ENCODE measurements at regions not wholly inside any gene's neighbourhood (a gene's known extent, or its start where the extent isn't known, plus 50 kb on each side); places are given as distances from the start of the nearest gene placed in this dataset.

DNA sequence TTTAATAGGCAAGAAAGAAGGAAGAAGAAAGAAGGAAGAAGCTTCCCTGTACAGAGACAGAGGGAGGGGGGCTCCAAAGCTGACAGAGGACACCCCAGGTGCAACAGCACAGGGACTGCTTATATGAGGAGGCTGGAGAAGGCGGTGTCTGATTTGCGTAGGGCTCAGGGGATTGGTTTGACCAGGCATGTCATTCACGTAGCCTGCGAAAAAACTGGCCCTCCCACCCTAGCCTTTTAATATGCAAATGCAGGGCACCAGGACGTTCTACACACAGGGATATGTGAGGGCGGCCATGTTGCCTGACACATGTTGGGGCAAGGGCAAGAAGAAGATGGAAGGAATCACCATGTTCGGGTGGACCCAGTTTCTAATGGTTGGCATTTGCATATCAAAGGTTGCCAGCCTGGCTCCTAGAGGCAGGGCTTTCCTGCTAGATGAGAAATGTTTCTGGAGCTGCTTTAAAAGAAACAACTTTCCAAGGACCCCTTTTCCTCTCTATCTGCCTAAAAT is 305.4 kb upstream of the CDYL start:
- H3K4me1 ChIP-seq (ENCODE audit: insufficient read depth) = no peaks in the 10 kb centered on the region
- no peaks in the 10 kb centered on the region for H3K9me3 ChIP-seq (ENCODE audit: low read depth)
- no peaks in the 10 kb centered on the region for H3K36me3 ChIP-seq (ENCODE audit: low read depth)
- no peak overlapping the region for H3K4me2 ChIP-seq (ENCODE audit: unreplicated experiment)
- H3K9me2 ChIP-seq (ENCODE audit: insufficient read depth) = no peaks in the 10 kb centered on the region
- H3F3A ChIP-seq (ENCODE audit: insufficient read depth) = no peaks in the 10 kb centered on the region
- H3K79me2 ChIP-seq (ENCODE audit: insufficient read depth) = no peaks in the 10 kb centered on the region
- TF ChIP-seq EZH2 (IDR thresholded peaks at IDR 0.05; ENCODE audit: insufficient read depth, poor library complexity, severe bottlenecking) (no peak), EZH2phosphoT487 (IDR thresholded peaks at IDR 0.05; ENCODE audit: insufficient read depth, low read depth) (no peak)
- no peak overlapping the region for H2AFZ ChIP-seq
- H3K27me3 ChIP-seq (replicated peaks; ENCODE audit: insufficient read depth) = no peaks in the 10 kb centered on the region
- in situ Hi-C loops (cut with MboI) = no loop called here
- no peak overlapping the region for H3K27ac ChIP-seq
- no peak for DNase-seq
- H3K4me3 ChIP-seq = no peak overlapping the region
- no peak overlapping the region for H3K9ac ChIP-seq
- WGBS, 2 experiments (ENCODE audit: low coverage in 1 of 2, low lambda C conversion rate in 2 of 2, missing lambda C conversion rate in 2 of 2) = 82 to 85% methylated on average over 7 of the region's 7 CpGs
- H4K20me1 ChIP-seq (ENCODE audit: insufficient read depth) = no peaks in the 10 kb centered on the region

DNA sequence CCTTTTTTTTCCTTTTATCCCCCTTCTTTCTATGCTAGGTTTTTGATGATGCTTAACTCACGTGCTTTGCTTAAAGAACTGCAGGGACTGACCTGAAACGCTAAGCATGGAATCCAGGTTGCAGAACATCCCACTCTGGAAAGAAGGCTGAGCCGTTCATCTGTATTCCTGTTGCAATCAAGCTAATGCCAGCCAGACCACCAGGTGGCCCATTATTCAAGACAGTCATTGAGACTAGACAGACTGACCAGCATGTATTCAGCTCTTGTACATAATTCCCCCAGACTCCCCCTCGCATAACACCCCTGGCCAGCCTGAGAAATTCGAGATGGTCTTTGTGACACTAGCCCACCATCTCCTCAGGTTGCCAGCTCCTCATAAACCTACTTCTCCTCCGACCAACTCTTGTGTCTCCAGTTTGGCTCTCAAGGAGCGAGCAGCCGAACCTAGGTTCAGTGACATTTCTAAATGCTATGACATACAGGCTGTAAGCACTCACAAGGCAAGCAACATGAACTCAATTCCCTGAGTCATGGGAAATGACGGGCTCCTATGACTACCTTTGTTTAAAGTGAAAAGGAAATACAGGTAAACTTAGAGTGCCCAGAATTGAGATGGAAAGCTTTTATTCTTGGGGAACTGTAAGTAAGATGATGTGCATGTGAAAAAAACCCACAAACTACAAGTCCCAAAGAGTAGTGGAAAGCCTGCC is 309.3 kb upstream of the CDYL start:
- Histone ChIP-seq H3K4me1 (ENCODE audit: insufficient read depth) (no peaks in the 10 kb centered on the region), H2AFZ (no peak overlapping the region), H3K27me3 (replicated peaks; ENCODE audit: insufficient read depth) (no peaks in the 10 kb centered on the region), H3K9ac (no peak overlapping the region), H4K20me1 (ENCODE audit: insufficient read depth) (no peaks in the 10 kb centered on the region), H3F3A (ENCODE audit: insufficient read depth) (no peaks in the 10 kb centered on the region), H3K27ac (no peak overlapping the region), H3K36me3 (ENCODE audit: low read depth) (no peaks in the 10 kb centered on the region), H3K9me2 (ENCODE audit: insufficient read depth) (no peaks in the 10 kb centered on the region), H3K4me3 (no peak overlapping the region), H3K9me3 (ENCODE audit: low read depth) (no peaks in the 10 kb centered on the region), H3K79me2 (ENCODE audit: insufficient read depth) (no peaks in the 10 kb centered on the region), H3K4me2 (ENCODE audit: unreplicated experiment) (no peak overlapping the region)
- DNase-seq = no peak
- 77 to 88% methylated on average over 8 to 9 of the region's 9 CpGs for WGBS, 2 experiments (ENCODE audit: low coverage in 1 of 2, low lambda C conversion rate in 2 of 2, missing lambda C conversion rate in 2 of 2)
- in situ Hi-C loops (cut with MboI) = no loop called here
- no peak for TF ChIP-seq EZH2 (IDR thresholded peaks at IDR 0.05; ENCODE audit: insufficient read depth, poor library complexity, severe bottlenecking)
- TF ChIP-seq EZH2phosphoT487 (IDR thresholded peaks at IDR 0.05; ENCODE audit: insufficient read depth, low read depth) = no peak

DNA sequence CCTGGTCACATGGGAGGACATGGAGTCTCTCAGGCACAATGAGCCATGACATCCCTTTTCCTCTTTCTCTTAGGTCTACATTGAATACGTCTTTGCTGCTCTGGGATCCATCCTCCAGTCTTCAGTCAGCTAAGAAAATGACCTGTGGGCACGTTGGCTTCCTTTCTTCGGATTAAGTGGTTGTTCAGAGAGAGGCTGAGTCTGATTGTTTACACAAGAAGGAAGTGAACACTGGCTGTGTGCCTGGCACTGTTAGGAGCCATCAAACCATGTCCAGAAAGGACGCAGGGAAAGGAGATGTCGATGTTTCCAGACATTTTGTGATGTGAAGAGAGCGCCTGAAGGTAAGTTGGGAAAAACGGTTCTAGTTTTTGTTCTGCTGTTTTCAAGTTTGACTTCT is 309.9 kb upstream of the CDYL start:
- Histone ChIP-seq H3K79me2 (ENCODE audit: insufficient read depth) (no peaks in the 10 kb centered on the region), H3F3A (ENCODE audit: insufficient read depth) (no peaks in the 10 kb centered on the region), H3K9me2 (ENCODE audit: insufficient read depth) (no peaks in the 10 kb centered on the region), H3K27me3 (replicated peaks; ENCODE audit: insufficient read depth) (no peaks in the 10 kb centered on the region), H3K36me3 (ENCODE audit: low read depth) (no peaks in the 10 kb centered on the region), H2AFZ (no peak overlapping the region), H3K27ac (no peak overlapping the region), H4K20me1 (ENCODE audit: insufficient read depth) (no peaks in the 10 kb centered on the region), H3K4me2 (ENCODE audit: unreplicated experiment) (no peak overlapping the region), H3K9ac (no peak overlapping the region), H3K4me3 (no peak overlapping the region), H3K9me3 (ENCODE audit: low read depth) (no peaks in the 10 kb centered on the region), H3K4me1 (ENCODE audit: insufficient read depth) (no peaks in the 10 kb centered on the region)
- WGBS, 2 experiments (ENCODE audit: low coverage in 1 of 2, low lambda C conversion rate in 2 of 2, missing lambda C conversion rate in 2 of 2) = 69 to 72% methylated on average over 7 of the region's 7 CpGs
- no peak for DNase-seq
- no peak for TF ChIP-seq EZH2 (IDR thresholded peaks at IDR 0.05; ENCODE audit: insufficient read depth, poor library complexity, severe bottlenecking)
- no peak for TF ChIP-seq EZH2phosphoT487 (IDR thresholded peaks at IDR 0.05; ENCODE audit: insufficient read depth, low read depth)
- in situ Hi-C loops (cut with MboI) = no loop called here

DNA sequence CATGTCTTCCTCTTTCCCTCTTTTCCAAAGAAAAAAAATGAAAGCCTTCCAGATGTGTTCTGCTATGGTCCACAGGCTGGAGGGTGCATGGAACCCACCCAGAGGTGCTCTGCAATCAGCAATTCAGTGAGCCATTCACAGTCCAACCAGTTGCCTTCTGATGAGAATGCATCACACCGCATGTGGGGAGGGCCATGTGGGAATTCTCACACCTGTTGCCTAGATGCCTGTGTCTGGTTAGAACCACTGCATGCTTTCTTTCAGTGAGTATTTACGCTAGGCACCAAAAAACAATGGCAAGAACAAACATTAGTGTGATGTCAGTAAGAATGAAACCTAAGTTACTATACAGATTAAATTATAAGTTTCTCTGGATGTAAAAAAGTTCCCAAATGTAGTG is 311.6 kb upstream of the CDYL start:
- Histone ChIP-seq H3K27me3 (replicated peaks; ENCODE audit: insufficient read depth) (no peaks in the 10 kb centered on the region), H3K4me2 (ENCODE audit: unreplicated experiment) (no peak overlapping the region), H3K4me1 (ENCODE audit: insufficient read depth) (peaks cover 8% of the 10 kb centered on the region; the same call in 1 of the 2 replicates), H3K9ac (no peak overlapping the region), H3F3A (ENCODE audit: insufficient read depth) (peaks cover 9% of the 10 kb centered on the region), H2AFZ (no peak overlapping the region), H3K36me3 (ENCODE audit: low read depth) (no peaks in the 10 kb centered on the region), H3K27ac (no peak overlapping the region), H3K9me2 (ENCODE audit: insufficient read depth) (no peaks in the 10 kb centered on the region), H3K9me3 (ENCODE audit: low read depth) (no peaks in the 10 kb centered on the region), H3K4me3 (no peak overlapping the region), H3K79me2 (ENCODE audit: insufficient read depth) (no peaks in the 10 kb centered on the region), H4K20me1 (ENCODE audit: insufficient read depth) (no peaks in the 10 kb centered on the region)
- 87 to 97% methylated on average over 2 of the region's 2 CpGs for WGBS, 2 experiments (ENCODE audit: low coverage in 1 of 2, low lambda C conversion rate in 2 of 2, missing lambda C conversion rate in 2 of 2)
- TF ChIP-seq EZH2 (IDR thresholded peaks at IDR 0.05; ENCODE audit: insufficient read depth, poor library complexity, severe bottlenecking) (no peak), EZH2phosphoT487 (IDR thresholded peaks at IDR 0.05; ENCODE audit: insufficient read depth, low read depth) (no peak)
- in situ Hi-C loops (cut with MboI) = no loop called here
- DNase-seq = no peak

Measured in GM23248 (cell line).